GM18951 (cell line): ENCODE measurements at regions not wholly inside any gene's neighbourhood (a gene's known extent, or its start where the extent isn't known, plus 50 kb on each side); places are given as distances from the start of the nearest gene placed in this dataset.
"Not testable (repeated sequence)": the region's sequence is repeated elsewhere in the genome, so short reads cannot be mapped to it uniquely, and the experiment has no call there.

ENCODE experiments used
- POLR2A ChIP-seq: IDR thresholded peaks from 4 replicates; pipeline ENCODE4 v1.6.1; 2011; ENCODE audit warnings: mild to moderate bottlenecking; ENCODE audit not compliant: insufficient read length, insufficient read depth; ENCODE audit errors: extremely low read depth
- in situ Hi-C: fragments of 300-500 bp; cut with MboI; formaldehyde crosslinking; loops from one replicate; pipeline ENCODE4 v1.12.0; 2022; ENCODE audit warnings: low sequenced_read_pairs, mixed read lengths, inconsistent platforms; ENCODE audit not compliant: unreplicated experiment

DNA sequence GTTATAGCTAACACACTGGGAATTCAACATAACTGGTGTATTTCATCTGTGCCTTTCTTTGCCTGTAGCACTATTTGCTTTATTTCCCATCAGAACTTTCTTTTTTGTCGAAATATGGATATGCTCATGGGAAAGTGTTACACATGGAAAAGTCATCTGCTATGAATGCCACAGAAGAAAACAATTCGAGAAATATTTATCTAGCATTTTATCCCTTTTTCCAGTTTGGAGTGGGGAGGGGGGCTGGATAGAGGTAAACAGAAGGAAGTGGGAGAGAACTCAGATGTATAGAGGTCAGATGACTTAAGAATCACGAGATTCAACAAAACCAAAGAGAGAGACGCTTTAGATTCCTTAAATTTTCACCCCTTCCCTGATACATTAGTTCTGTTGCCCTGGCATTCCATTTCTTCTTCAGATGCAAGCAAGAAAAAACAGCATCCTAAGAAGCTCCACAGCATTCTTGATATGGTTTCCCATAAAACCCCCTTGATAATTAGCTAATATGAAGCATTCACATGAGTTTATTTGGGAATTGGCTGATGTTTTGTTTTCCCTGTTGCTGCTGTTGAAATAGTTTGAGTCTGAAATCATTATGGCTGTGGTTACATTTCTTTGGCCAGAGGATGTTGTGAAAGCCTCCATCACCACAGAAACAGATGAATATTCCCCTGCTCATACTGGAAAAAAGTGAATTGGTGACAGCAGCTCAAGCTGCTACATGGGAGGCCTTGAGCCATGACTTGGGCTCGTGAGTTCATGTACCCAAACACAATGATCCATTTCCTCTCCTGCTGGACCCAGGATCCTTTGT lies 335.8 kb upstream of the DAB2 start:
- in situ Hi-C loops = no loop called here
- no peak for TF ChIP-seq POLR2A

DNA sequence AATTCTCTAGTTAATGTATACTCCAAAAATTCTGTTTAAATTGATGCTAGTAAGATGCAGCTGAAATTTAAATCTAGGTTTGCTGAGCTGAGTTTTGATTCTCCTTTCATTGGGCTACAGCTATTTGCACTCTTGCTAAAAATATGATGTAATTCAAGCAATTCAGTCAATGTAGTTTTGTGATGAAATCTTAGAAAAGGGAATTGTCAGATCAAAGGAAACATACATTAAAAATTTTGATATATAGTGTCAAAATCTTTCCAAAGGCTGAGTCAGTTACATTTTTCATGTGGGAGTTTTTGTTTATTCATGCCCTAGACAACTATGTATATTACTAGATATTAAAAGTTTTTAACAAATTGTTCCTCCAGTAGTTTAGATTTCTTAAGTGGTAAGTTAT lies 334.9 kb upstream of the DAB2 start:
- in situ Hi-C loops = no loop called here

DNA sequence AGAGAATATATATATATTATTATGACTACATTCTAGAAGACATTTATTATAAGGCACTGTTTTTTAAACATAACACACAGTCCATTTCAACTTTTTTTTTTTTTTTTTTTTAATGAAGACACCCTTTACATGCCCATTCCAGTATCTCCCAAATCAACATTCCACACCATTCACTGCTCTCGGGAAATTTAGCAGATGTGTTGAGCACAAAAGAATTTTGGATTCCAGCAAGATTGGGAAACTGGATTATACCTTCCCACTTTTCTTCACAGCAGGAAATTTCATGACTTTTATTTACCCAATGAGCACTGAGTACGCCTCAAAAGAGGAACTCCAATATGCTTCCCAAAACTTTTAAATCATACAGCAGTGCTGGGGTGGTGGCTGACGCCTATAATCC lies 333.6 kb upstream of the DAB2 start:
- in situ Hi-C loops = no loop called here
- no peak for TF ChIP-seq POLR2A

More for the DNA sequence above, 334.9 kb upstream of the DAB2 start:
- TF ChIP-seq POLR2A = no peak

DNA sequence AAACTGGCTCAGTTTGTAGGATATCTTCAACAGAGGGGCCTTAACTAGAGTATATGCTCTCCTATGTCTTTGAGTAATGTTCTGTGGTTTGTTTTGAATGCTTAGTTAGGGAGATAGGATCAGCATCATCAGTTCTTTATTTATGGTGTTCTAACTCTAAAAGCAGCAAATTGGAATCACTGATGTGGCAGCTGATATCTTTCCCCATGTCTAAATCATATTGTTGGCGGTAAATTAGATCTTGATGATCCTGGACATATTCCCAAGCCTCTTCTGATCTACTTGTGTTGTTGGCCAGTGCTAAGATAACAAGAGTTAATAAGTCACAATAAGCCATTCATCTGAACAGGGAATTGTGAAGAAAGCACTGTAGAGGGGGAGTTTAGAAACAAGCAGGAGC lies 332.4 kb upstream of the DAB2 start:
- in situ Hi-C loops = no loop called here
- TF ChIP-seq POLR2A = no peak

DNA sequence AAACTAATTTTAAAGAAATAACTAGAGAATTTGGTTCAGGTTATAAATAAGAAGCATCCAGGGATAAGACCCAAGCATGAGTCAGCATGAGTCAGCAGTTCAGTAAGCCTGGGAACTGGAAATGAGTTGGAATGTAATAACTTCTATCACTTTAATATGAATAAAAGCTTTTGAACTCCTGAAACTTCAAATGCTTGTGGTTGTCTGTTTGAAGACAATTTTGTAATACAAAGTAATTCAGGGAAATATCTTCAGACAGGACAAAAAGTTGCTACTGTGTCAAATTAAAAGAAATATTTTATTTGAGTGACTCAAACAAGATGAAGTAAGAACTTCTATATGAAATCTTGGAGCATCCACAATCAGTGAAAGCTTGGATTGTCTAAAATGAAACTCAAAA lies 331.2 kb upstream of the DAB2 start:
- TF ChIP-seq POLR2A = no peak
- in situ Hi-C loops = no loop called here

DNA sequence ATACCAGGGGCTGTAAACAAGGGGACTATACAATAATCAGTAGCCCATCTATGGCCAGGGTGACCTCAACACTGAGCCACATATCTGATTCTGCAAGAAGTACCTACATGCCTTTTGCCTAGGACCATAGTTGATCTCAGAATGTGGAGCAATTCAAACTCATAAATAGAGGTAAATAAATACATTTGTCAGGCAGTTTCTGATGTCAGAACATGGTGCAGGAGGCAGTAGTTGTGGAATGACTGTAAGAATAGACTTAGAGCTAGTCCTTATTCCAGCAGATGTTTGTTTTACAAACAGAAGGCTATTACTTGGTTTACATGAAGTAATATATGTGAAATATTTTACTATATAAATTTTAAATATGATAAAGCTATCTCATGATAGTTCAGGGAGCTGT lies 330.7 kb upstream of the DAB2 start:
- no peak for TF ChIP-seq POLR2A
- in situ Hi-C loops = no loop called here

DNA sequence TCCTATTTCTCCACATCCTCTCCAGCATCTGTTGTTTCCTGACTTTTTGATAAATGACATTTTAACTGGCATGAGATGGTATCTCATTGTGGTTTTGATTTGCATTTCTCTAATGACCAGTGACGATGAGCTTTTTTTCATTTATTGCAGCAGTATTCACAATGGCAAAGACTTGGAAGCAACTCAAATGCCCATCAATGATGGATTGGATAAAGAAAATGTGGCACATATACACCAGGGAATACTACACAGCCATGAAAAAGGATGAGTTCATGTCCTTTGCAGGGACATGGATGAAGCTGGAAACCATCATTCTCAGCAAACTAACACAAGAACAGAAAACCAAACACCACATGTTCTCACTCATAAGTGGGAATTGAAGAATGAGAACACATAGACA lies 329.0 kb upstream of the DAB2 start:
- in situ Hi-C loops = not testable (repeated sequence)

DNA sequence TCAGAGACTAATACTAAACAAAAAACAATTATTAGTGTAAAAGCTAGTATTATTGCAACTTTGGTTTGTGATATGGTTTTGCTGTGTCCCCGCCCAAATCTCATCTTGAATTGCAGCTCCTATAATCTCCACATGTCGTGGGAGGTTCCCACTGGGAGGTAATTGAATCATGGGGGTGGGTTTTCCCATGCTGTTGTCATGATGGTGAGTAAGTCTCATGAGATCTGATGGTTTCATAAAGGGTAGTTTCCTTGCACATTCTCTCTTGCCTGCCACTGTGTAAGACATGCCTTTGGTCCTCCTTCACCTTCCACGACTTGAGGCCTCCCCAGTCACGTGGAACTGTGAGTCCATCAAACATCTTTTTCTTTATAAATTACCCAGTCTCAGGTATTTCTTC lies 325.9 kb upstream of the DAB2 start:
- TF ChIP-seq POLR2A = no peak
- in situ Hi-C loops = no loop called here

DNA sequence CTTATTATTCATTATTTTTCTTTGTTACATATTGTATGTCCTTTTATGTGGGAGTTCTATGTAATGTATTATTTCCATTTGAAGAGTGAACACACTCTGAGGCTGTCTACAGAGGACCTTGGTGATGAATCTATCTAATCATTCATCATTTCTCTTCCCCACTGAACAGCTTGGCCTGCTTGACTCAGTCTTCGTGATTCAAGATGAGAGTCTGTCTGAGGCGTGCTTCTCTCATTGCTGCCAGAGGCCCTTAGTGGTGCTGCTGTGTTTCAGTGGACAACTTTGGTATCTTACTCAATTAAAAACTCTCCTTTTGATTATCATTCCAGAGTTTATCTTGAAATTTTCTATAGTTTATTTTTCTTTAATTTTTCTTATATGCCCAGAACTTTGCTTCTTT lies 318.1 kb upstream of the DAB2 start:
- in situ Hi-C loops = no loop called here
- TF ChIP-seq POLR2A = no peak

DNA sequence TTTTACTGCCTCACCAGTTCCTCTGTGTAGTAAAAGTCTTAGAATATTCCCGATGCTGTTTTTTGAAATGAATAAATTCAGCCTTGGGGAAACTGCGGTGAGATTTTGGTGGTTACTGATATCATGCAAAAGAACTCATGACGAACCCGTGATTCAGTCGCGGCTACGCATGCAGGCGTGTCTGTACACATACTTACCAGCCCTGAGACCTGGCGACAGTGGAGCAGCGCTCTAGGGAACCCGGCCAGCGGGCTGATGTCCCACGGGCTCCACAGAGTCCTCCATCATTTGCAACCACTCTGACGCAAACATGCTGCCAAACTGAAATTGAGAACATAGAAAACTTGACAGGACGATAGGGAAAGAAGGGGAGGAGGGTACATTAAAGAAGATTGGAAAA lies 315.6 kb upstream of the DAB2 start:
- in situ Hi-C loops = no loop called here
- no peak for TF ChIP-seq POLR2A

DNA sequence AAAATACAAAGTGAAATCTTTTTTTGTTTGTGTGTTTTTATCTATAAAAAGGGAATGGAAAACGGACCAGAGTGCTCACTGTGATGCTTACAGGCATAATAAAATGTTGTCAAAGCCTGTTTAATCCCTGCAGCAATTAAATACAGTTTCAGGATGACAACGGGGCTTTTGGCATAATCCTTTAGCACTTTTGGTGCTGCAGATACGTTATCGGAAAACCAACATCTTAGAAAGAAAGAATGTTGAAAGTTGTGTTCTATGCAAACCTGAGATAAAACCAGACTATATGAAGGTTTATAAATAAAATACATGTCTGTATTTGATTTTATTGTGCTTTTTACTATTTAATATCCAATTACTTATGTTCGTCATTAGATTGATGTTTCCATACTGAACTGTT lies 307.4 kb upstream of the DAB2 start:
- TF ChIP-seq POLR2A = no peak
- in situ Hi-C loops = no loop called here

DNA sequence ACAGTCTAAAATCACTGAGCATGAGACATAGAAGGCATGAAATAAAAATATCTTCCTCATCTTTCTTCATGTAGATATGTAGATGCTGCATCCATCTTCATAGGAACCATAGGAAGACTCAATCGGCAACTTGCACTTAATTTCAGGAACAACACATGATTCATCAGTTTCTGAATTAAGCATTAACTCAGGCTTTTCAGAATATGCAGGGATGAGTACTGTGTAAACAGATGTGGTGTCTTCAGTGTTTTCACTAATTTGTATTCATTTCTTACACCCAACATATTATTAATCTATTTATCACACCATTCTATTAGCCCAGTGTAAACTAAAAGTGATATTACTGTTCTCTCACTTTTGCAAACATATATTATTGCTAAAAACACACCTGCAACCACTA lies 305.9 kb upstream of the DAB2 start:
- in situ Hi-C loops = no loop called here
- TF ChIP-seq POLR2A = no peak

DNA sequence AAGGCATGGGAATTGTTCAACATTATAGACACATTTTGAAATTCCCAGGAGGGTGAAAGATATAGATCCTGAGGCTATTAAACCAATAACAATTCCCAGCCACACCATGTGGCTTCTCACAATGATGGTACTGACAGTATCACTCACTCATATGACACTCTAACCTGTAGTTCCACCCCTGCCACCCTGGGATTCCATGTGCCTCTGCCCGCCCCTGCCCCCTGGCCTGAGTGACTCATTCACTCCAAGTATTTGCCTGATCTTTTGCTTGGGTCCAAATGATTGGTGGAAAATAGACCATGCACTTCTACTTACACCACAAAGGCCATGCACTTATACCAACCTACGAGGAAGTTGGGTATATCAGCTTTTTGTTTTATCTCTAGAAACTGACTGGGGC lies 305.2 kb upstream of the DAB2 start:
- TF ChIP-seq POLR2A = no peak
- in situ Hi-C loops = no loop called here

DNA sequence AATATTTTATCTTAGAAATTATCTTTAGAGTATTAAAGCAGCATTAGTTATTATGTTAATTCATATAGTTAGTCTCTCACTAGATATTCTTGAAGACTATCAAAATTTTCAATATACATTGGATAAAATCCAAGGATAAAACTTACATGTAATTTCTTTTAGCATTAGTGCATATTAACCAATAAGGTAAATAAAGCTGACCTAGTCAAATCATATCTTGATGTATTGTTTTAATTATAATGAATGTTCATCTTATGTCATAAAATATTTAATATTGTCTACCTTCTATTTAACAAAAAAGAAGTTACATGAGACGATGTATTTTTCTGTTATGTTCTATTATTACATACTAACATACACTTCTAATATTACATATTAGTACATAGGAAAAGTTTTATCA lies 301.7 kb upstream of the DAB2 start:
- TF ChIP-seq POLR2A = no peak
- in situ Hi-C loops = no loop called here

DNA sequence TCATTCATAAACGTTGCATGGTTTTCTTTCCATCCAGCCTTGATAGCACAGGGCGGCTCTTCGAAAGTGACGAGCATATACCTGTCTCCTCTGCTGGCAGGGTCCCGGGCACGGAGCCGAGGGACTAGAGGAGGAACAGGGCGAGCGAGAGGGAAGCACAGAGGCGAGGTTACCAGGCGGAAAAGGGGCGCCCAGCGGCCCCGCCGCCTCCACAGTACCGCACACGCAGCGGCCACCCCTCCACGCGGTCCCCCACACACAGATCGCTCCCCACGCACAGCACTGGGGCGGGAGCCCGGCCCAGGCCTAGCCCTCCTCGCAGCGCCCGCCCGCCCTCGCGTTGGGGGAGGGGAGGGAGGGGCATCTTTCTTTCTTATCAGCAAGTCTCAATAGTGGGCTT lies 296.6 kb upstream of the DAB2 start:
- in situ Hi-C loops = loop anchor here (25.0 kb wide), 1 partner anchor 1016 kb away; no protein-coding TSS in a partner anchor
- no peak for TF ChIP-seq POLR2A
